Endothelial cell of umbilical vein (primary cell): ENCODE measurements at regions not wholly inside any gene's neighbourhood (a gene's known extent, or its start where the extent isn't known, plus 50 kb on each side); places are given as distances from the start of the nearest gene placed in this dataset.

Experiments used
- BruUV-seq: library from RNA; stranded (reverse); fragments of 400-500 nt; replicated peaks from 2 replicates; lab custom pipeline; 2021; lab: Mats Ljungman, UMichigan
- CTCF ChIA-PET: fragments of 300-600, 350-600 bp; sonication (Branson Sonifier 250); formaldehyde crosslinking; loops from one replicate; lab custom pipeline; 2021; ENCODE audit warnings: antibody characterized with exemption, inconsistent platforms; lab: Charles Lee
- POLR2A ChIA-PET: fragments of 300-600, 350-600 bp; sonication (Branson Sonifier 250); formaldehyde crosslinking; loops from one replicate; lab custom pipeline; 2021; ENCODE audit warnings: antibody characterized with exemption, inconsistent platforms; lab: Charles Lee
- DNase-seq: peaks from one replicate; pipeline ENCODE4 v3.0.0-alpha.2; 2011; ENCODE audit warnings: low read depth, low spot score
- FAIRE-seq: peaks from 2 replicates; lab custom pipeline; 2011; peaks lifted over from hg19 to GRCh38; lab: Jason Lieb, UNC
- H2AFZ ChIP-seq: 2 replicates; pipeline ENCODE4 v1.6.0; 2012; ENCODE audit warnings: low read depth, low read length, control low read depth, inconsistent platforms
- H3K27ac ChIP-seq: 2 replicates; pipeline ENCODE4 v1.5.1; 2011; ENCODE audit warnings: low read depth, mild to moderate bottlenecking, control low read depth, low read length, moderate library complexity; ENCODE audit not compliant: insufficient read depth
- H3K27me3 ChIP-seq, 2 experiments: 2 replicates each; pipeline versions ENCODE4 v1.6.0 to v1.6.1; 2011; ENCODE audit warnings: low read length in 2 of 2, mixed read lengths in 1 of 2; ENCODE audit not compliant: control insufficient read depth in 2 of 2, insufficient read depth in 2 of 2
- H3K36me3 ChIP-seq, 2 experiments: 2 replicates in 1 of 2; 3 replicates in 1 of 2; pipeline ENCODE4 v1.5.1; 2011; ENCODE audit warnings: low read length in 2 of 2, mild to moderate bottlenecking in 1 of 2, moderate library complexity in 1 of 2; ENCODE audit not compliant: control insufficient read depth in 2 of 2, insufficient read depth in 2 of 2; ENCODE audit errors: extremely low read depth in 1 of 2
- H3K4me1 ChIP-seq: 3 replicates; pipeline ENCODE4 v1.5.1; 2011; ENCODE audit warnings: mild to moderate bottlenecking, low read length; ENCODE audit not compliant: control insufficient read depth, insufficient read depth; ENCODE audit errors: extremely low read depth
- H3K4me2 ChIP-seq: 2 replicates; pipeline ENCODE4 v1.6.1; 2011; ENCODE audit warnings: low read length, control low read depth, mixed read lengths; ENCODE audit not compliant: insufficient read depth
- H3K4me3 ChIP-seq, 3 experiments: fragments of 200-600 bp in 1 of 3; sonication (generic), shearing (Covaris generic) in 1 of 3; replicated peaks in 1 of 3; 2 replicates each; pipeline ENCODE4 v1.5.1; 2011 to 2016; ENCODE audit warnings: control low read depth in 3 of 3, low read length in 3 of 3, mild to moderate bottlenecking in 2 of 3, inconsistent platforms in 1 of 3, low read depth in 1 of 3, moderate library complexity in 1 of 3; ENCODE audit not compliant: insufficient read depth in 1 of 3
- H3K79me2 ChIP-seq: 2 replicates; pipeline ENCODE4 v1.6.0; 2012; ENCODE audit warnings: low read length, inconsistent platforms; ENCODE audit not compliant: control insufficient read depth, insufficient read depth
- H3K9ac ChIP-seq: replicated peaks from 2 replicates; pipeline ENCODE3; 2011; ENCODE audit warnings: low read length, control low read depth; ENCODE audit not compliant: insufficient read depth; ENCODE audit errors: extremely low read depth
- H3K9me1 ChIP-seq: replicated peaks from 3 replicates; pipeline ENCODE4 v1.6.0; 2011; ENCODE audit warnings: mild to moderate bottlenecking, low read length; ENCODE audit not compliant: control insufficient read depth, insufficient read depth; ENCODE audit errors: extremely low read depth
- H3K9me3 ChIP-seq: replicated peaks from 2 replicates; pipeline ENCODE4 v1.5.1; 2012; ENCODE audit warnings: low read length, inconsistent platforms; ENCODE audit not compliant: control insufficient read depth, insufficient read depth
- H4K20me1 ChIP-seq: replicated peaks from 2 replicates; pipeline ENCODE3; 2011; ENCODE audit warnings: mild to moderate bottlenecking, low read length; ENCODE audit not compliant: control insufficient read depth, insufficient read depth; ENCODE audit errors: extremely low read depth
- CTCF ChIP-seq, 2 donors: IDR thresholded peaks; 1 replicate in 1 of 2; 2 replicates in 1 of 2; pipeline ENCODE4 v1.5.1; 2011; ENCODE audit warnings: low read length in 2 of 2, mild to moderate bottlenecking in 2 of 2, moderate library complexity in 2 of 2, control low read depth in 1 of 2, inconsistent platforms in 1 of 2, low read depth in 1 of 2; ENCODE audit not compliant: insufficient read depth in 1 of 2; ENCODE audit errors: extremely low read depth in 1 of 2
- EZH2 ChIP-seq: IDR thresholded peaks from 2 replicates; pipeline ENCODE4 v1.6.1; 2012; ENCODE audit warnings: borderline replicate concordance, low read depth, mild to moderate bottlenecking, moderate library complexity, low read length, inconsistent platforms; ENCODE audit not compliant: severe bottlenecking
- FOS ChIP-seq: IDR thresholded peaks from 2 replicates; pipeline ENCODE4 v1.6.1; 2011; ENCODE audit warnings: mild to moderate bottlenecking, low read length, moderate library complexity, borderline replicate concordance; ENCODE audit not compliant: insufficient read depth
- GATA2 ChIP-seq: IDR thresholded peaks from 2 replicates; pipeline ENCODE4 v1.7.0; 2011; ENCODE audit warnings: low read depth, mild to moderate bottlenecking, moderate library complexity, mixed read lengths, low read length; ENCODE audit not compliant: insufficient read length, insufficient read depth
- JUN ChIP-seq: IDR thresholded peaks from 2 replicates; pipeline ENCODE4 v1.6.1; 2011; ENCODE audit warnings: borderline replicate concordance, low read depth; ENCODE audit not compliant: insufficient read length, insufficient read depth
- MAX ChIP-seq: IDR thresholded peaks from 2 replicates; pipeline ENCODE4 v1.6.1; 2011; ENCODE audit not compliant: insufficient read depth, insufficient read length
- MYC ChIP-seq: IDR thresholded peaks from one replicate; pipeline ENCODE4 v1.6.1; 2011; ENCODE audit warnings: mild to moderate bottlenecking, low read depth, low read length
- POLR2A ChIP-seq: IDR thresholded peaks from 2 replicates; pipeline ENCODE4 v1.6.1; 2012; ENCODE audit warnings: low read depth, mild to moderate bottlenecking, control low read depth, low read length
- POLR2AphosphoS5 ChIP-seq: IDR thresholded peaks from 2 replicates; pipeline ENCODE4 v1.6.1; 2012; ENCODE audit warnings: low read depth, mild to moderate bottlenecking, control low read depth, low read length, moderate library complexity; ENCODE audit not compliant: insufficient read depth
- dilution Hi-C: fragments of 300-500 bp; cut with MboI; formaldehyde crosslinking; loops from one replicate; pipeline ENCODE4 v1.15.0; 2019; ENCODE audit warnings: low sequenced_read_pairs; ENCODE audit not compliant: extremely low pct_ligation_motif_present
- intact Hi-C: fragments of 100-400 bp; cut with micrococcal nuclease; formaldehyde crosslinking; loops from one replicate; pipeline ENCODE4 v1.10.0; 2022

- TF ChIP-seq MYC: no peak
- no peak for TF ChIP-seq CTCF (IDR thresholded peaks at IDR 0.05; ENCODE audit: extremely low read depth in 1 of 2, insufficient read depth in 1 of 2, low read depth in 1 of 2, low read length in 2 of 2)
- no peak for TF ChIP-seq EZH2
- TF ChIP-seq FOS: no peak
- TF ChIP-seq POLR2AphosphoS5: no peak
- no peak for TF ChIP-seq JUN
- no peak for TF ChIP-seq POLR2A
- no peak for TF ChIP-seq GATA2
- no peak for TF ChIP-seq MAX
- CTCF ChIA-PET: no interaction called here
- Histone ChIP-seq H3K36me3 (no peaks in the 10 kb centered on the region), H3K4me1 (no peaks in the 10 kb centered on the region), H2AFZ (no peak overlapping the region), H3K9ac (no peak overlapping the region), H3K4me3 (no peak overlapping the region), H3K27ac (no peak overlapping the region), H3K79me2 (no peaks in the 10 kb centered on the region), H3K4me2 (no peak overlapping the region), H3K27me3 (no peaks in the 10 kb centered on the region), H4K20me1 (no peaks in the 10 kb centered on the region), H3K9me1 (no peaks in the 10 kb centered on the region), H3K9me3 (no peaks in the 10 kb centered on the region)
- intact Hi-C loops: no loop called here
- no peak for FAIRE-seq
- no peak for DNase-seq
- BruUV-seq: no TSS peak
- dilution Hi-C loops: no loop called here
- POLR2A ChIA-PET: no interaction called here
Observed at GRCh38 chr6:168941036-168941435, 312.6 kb downstream of the THBS2 start.
